ENCODE measurements at regions not wholly inside any gene's neighbourhood (a gene's known extent, or its start where the extent isn't known, plus 50 kb on each side); places are given as distances from the start of the nearest gene placed in this dataset.

GRCh38 chr20:22490287-22491193 lies 93.8 kb downstream of the FOXA2 start:
- TF ChIP-seq, protein P1, sequence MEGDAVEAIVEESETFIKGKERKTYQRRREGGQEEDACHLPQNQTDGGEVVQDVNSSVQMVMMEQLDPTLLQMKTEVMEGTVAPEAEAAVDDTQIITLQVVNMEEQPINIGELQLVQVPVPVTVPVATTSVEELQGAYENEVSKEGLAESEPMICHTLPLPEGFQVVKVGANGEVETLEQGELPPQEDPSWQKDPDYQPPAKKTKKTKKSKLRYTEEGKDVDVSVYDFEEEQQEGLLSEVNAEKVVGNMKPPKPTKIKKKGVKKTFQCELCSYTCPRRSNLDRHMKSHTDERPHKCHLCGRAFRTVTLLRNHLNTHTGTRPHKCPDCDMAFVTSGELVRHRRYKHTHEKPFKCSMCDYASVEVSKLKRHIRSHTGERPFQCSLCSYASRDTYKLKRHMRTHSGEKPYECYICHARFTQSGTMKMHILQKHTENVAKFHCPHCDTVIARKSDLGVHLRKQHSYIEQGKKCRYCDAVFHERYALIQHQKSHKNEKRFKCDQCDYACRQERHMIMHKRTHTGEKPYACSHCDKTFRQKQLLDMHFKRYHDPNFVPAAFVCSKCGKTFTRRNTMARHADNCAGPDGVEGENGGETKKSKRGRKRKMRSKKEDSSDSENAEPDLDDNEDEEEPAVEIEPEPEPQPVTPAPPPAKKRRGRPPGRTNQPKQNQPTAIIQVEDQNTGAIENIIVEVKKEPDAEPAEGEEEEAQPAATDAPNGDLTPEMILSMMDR (IDR thresholded peaks at IDR 0.05) = peak in 2 of 6 experiments; percentile 15 to 24
- TF ChIP-seq POLR2AphosphoS5 (IDR thresholded peaks at IDR 0.05) = no peak
- TF ChIP-seq POLR2A (IDR thresholded peaks at IDR 0.05) = no peak

All from upper lobe of left lung (tissue), 4 donors.